Bronchial epithelial cell (primary cell): ENCODE measurements at regions not wholly inside any gene's neighbourhood (a gene's known extent, or its start where the extent isn't known, plus 50 kb on each side); places are given as distances from the start of the nearest gene placed in this dataset.

Experiments
- DNase-seq: peaks from one replicate; pipeline ENCODE4 v3.0.0-alpha.2; 2010; ENCODE audit warnings: low read depth
- FAIRE-seq: peaks from 2 replicates; lab custom pipeline; 2011; peaks lifted over from hg19 to GRCh38; lab: Jason Lieb, UNC
- H3K27me3 ChIP-seq: 2 replicates; pipeline ENCODE4 v1.5.1; 2011; ENCODE audit warnings: low read length; ENCODE audit not compliant: control insufficient read depth, insufficient read depth
- H3K36me3 ChIP-seq: 2 replicates; pipeline ENCODE4 v1.5.1; 2011; ENCODE audit warnings: low read length; ENCODE audit not compliant: control insufficient read depth, insufficient read depth
- H3K4me3 ChIP-seq: 2 replicates; pipeline ENCODE4 v1.5.1; 2011; ENCODE audit warnings: mild to moderate bottlenecking, low read depth, low read length, control low read depth
- TF ChIP-seq, protein P1 (sequence below): IDR thresholded peaks from 2 replicates; pipeline ENCODE4 v1.5.1; 2011; ENCODE audit warnings: mild to moderate bottlenecking, moderate library complexity, low read length, control low read depth, inconsistent platforms; ENCODE audit not compliant: insufficient read depth, severe bottlenecking

DNA sequence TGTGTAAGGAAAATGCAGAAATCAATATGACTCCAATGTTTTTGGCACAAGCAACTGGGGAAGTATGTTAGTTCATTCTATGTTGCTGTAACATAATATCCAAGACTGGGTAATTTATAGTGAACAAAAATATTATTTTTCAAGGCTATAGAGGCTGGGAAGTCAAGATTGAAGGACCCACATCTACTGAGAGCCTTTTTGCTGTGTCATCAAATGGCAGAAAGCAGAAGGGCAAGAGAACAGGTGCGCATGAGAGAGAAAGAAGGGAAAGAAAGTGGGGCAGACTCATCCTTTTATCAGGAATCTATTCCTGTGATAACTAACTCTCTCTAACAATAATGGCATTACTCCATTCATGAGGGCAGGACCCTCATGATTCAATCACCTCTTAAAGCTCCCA, 237.2 kb downstream of the FAT4 start:
- TF ChIP-seq, protein P1, sequence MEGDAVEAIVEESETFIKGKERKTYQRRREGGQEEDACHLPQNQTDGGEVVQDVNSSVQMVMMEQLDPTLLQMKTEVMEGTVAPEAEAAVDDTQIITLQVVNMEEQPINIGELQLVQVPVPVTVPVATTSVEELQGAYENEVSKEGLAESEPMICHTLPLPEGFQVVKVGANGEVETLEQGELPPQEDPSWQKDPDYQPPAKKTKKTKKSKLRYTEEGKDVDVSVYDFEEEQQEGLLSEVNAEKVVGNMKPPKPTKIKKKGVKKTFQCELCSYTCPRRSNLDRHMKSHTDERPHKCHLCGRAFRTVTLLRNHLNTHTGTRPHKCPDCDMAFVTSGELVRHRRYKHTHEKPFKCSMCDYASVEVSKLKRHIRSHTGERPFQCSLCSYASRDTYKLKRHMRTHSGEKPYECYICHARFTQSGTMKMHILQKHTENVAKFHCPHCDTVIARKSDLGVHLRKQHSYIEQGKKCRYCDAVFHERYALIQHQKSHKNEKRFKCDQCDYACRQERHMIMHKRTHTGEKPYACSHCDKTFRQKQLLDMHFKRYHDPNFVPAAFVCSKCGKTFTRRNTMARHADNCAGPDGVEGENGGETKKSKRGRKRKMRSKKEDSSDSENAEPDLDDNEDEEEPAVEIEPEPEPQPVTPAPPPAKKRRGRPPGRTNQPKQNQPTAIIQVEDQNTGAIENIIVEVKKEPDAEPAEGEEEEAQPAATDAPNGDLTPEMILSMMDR, result no peak
- Histone ChIP-seq H3K4me3 (no peak overlapping the region), H3K27me3 (no peaks in the 10 kb centered on the region), H3K36me3 (no peaks in the 10 kb centered on the region)
- no peak for FAIRE-seq
- DNase-seq, result no peak

DNA sequence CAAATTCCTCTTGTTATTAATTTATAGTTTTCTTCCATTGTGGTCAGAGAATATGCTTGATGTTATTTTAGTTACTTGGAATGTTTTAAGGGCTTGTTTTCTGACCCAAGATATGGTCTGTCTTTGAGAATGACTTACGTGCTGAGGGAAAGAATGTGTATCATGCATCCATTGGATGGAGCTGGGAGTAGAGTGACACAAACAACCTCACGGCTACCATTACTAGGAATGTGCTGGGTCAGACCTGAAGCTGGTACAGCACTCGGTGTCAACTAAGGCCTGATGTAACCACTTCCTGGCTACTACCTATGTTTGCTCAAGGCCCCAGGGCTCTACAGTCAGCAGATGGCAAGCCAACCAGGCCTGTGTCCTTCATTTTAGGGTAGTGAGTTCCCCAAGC, 257.8 kb downstream of the FAT4 start:
- no peak for DNase-seq
- H3K4me3 ChIP-seq, result no peak overlapping the region
- FAIRE-seq, result no peak
- TF ChIP-seq, protein P1, result no peak
- H3K36me3 ChIP-seq, result no peaks in the 10 kb centered on the region
- no peaks in the 10 kb centered on the region for H3K27me3 ChIP-seq

DNA sequence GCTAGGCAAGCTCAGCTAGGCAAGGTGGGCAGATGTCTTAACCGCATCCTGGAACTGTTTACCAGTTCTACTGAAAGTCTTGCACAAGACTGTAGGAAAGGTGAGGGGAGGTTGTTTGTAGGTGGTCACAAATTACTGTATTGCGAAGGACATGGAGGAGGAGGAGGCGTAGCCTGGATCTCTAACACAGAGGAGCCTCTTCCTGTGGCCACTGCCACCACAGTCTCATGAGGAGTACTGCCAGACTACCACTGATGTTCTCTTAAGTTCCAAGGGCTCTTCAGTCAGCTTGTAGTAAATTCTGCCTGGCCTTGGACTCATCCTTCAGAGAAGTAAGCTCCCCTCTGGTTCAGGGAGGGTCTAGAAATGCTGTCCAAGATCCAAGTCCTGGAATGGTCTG, 258.6 kb downstream of the FAT4 start:
- H3K4me3 ChIP-seq, result no peak overlapping the region
- TF ChIP-seq, protein P1, result no peak
- no peak for FAIRE-seq

DNA sequence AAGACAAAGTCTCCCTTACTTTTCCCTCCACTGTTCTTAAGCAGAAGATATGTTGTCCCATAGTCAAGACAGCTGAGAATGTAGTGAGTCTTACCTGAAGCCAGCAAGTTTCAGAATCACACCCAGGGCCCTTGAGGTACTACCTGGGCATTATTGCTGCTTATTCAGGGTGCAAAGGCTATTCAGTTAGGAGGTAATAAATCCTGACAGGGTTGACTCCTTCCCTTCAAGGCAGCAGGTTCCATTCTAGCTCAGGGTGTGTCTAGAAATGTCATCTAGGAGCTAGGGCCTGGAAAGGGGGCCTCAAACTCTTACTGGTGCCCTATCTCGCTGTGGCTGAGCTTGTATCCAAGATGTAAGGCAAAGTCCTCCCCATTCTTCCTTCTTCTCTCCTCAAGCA, 259.0 kb downstream of the FAT4 start:
- no peaks in the 10 kb centered on the region for H3K36me3 ChIP-seq
- H3K27me3 ChIP-seq, result no peaks in the 10 kb centered on the region
- DNase-seq, result no peak
- peak; percentile 7 for FAIRE-seq
- TF ChIP-seq, protein P1, result no peak
- no peak overlapping the region for H3K4me3 ChIP-seq

More for the DNA sequence above, 258.6 kb downstream of the FAT4 start:
- no peaks in the 10 kb centered on the region for H3K27me3 ChIP-seq
- DNase-seq, result no peak
- no peaks in the 10 kb centered on the region for H3K36me3 ChIP-seq

DNA sequence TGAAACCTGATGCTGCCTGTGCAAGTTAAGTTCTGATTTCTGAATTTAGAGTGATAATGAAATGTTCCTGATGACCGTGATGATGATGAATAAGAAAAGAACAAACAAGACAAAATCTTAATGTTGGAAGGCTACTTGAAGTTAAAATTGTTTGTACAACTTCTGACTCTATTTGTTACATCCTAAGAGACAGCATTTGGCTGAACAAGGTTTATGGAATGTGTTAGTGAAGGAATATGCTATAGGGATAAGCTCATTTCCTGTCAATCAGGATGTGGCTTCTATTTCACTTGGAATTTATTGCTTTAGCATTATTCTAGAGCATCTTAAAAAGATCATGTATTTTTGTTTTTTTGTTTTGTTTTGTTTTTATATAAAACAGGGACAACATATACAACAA, 267.5 kb downstream of the FAT4 start:
- FAIRE-seq, result peak; percentile 55
- Histone ChIP-seq H3K27me3 (no peaks in the 10 kb centered on the region), H3K36me3 (no peaks in the 10 kb centered on the region), H3K4me3 (no peak overlapping the region)
- peak; percentile 54 for DNase-seq
- TF ChIP-seq, protein P1, result no peak

DNA sequence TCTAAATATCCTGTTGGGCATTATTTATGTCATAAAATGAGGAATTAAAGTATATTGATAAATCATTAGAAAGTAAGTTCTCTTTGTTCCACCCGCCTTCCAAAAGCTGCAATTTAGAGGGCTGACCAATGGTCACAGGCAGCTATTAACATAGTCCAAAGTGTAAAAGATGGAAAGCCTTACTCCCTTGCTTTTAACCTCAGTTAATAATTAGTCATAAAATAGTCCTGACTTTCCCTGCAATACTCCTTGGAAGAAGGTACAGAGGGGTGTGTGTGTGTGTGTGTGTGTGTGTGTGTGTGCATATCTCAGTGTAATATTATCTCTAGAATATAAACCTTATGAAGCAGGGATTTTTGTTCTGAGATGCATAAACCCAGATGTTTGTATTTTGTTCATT, 275.4 kb downstream of the FAT4 start:
- no peak overlapping the region for H3K4me3 ChIP-seq
- FAIRE-seq (no peak), DNase-seq (no peak)
- H3K36me3 ChIP-seq, result no peaks in the 10 kb centered on the region
- TF ChIP-seq, protein P1, result no peak
- H3K27me3 ChIP-seq, result no peaks in the 10 kb centered on the region
